ENCODE measurements at regions not wholly inside any gene's neighbourhood (a gene's known extent, or its start where the extent isn't known, plus 50 kb on each side); places are given as distances from the start of the nearest gene placed in this dataset.

- TF ChIP-seq EP300 (IDR thresholded peaks at IDR 0.05) (no peak), CTCF (IDR thresholded peaks at IDR 0.05) (no peak)
Observed at GRCh38 chr2:59256290-59256689, 1015.2 kb upstream of the FANCL start.
